OCI-M2 (cell line): ENCODE measurements at regions not wholly inside any gene's neighbourhood (a gene's known extent, or its start where the extent isn't known, plus 50 kb on each side); places are given as distances from the start of the nearest gene placed in this dataset.

Experiments
- DNase-seq: peaks from one replicate; lab custom pipeline; 2025; ENCODE audit not compliant: unreplicated experiment; lab: John Stamatoyannopoulos, UW

DNA sequence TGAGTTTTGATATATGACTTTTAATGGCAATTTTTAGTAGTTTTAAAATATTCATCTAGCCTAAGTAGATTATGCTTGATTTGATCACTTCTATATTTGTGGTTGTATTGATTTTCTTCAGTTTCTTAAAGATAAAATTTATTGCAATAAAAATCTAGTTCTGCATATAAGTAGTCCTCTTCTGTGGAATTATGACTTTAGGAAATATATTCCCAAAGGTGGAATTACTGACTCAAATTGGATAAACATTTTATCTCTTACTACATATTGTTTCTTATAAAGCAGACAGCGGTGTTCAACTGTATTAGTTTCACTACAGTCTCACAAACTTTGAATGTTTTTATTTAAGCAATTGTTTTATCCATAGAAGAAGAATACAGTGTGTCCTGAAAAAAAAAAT is 883.0 kb upstream of the SEMA6A start:
- no peak for DNase-seq

GRCh38 chr5:117456866-117457470 is 882.3 kb upstream of the SEMA6A start:
- no peak for DNase-seq

GRCh38 chr5:117455236-117456233 is 880.9 kb upstream of the SEMA6A start:
- DNase-seq = no peak

- no peak for DNase-seq
Observed at GRCh38 chr5:117454716-117455212, 880.1 kb upstream of the SEMA6A start.

DNA sequence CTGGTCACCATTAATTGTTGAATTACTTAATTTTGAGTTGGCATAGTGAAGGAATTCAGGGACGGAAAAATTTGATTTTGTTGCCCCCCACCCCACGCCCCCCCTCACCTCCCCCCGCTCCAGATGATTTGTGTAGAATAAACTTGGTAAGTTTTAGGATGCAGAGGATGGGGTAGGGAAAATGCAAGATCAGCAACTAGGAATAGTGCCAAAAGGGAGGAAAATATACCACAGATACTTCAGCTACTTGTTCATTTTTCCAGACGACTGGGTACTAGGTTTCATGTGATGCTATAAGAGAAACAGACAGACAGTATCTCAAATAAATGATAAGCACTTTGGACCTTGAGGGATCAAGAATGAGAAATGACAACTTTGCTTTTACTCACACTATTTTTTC is 862.2 kb upstream of the SEMA6A start:
- DNase-seq = no peak

- no peak for DNase-seq
Observed at GRCh38 chr5:117435203-117435602, 860.6 kb upstream of the SEMA6A start.

DNA sequence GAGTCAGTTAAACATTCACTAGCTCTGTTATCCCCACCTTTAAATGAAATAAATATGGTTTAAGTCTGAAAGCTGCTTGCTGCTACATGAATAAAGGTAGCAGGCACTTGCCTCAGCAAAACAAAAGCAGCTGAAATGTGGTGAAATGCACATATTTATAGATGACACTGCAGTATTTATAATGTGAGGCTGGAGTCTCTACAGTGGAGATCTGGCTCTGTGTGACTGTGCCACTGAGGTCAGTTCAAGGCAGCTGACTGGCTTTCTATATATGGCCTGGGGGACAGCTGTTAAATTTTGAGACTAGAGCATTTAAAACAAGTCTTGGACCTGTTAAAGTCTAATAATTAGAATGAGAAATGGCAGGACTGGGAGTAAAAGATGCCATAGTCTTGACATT is 859.6 kb upstream of the SEMA6A start:
- no peak for DNase-seq

DNA sequence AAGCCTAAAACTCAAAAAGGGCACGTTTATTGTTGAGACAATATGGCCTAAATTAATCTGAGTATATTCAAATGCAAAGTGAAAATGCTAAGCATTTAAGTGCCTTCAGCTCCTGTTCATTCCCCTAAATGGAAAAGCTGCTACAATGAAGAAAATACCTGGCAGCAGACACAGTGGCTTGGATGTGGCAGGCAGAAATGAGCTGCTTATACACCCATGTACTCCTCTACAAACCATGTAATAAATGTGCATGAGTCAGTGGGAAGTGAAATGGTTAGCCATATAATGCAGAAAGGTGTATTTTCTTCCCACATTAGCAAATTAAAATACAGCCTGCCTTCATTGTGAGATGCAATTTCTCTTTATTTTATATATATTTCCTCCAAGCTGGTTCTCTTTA is 859.2 kb upstream of the SEMA6A start:
- DNase-seq = no peak

- DNase-seq = no peak
Observed at GRCh38 chr5:117431091-117431490, 856.5 kb upstream of the SEMA6A start.

- no peak for DNase-seq
Observed at GRCh38 chr5:117425163-117425562, 850.5 kb upstream of the SEMA6A start.

GRCh38 chr5:117424559-117424958 is 849.9 kb upstream of the SEMA6A start:
- DNase-seq = no peak

GRCh38 chr5:117417501-117417900 is 842.9 kb upstream of the SEMA6A start:
- DNase-seq = no peak

- no peak for DNase-seq
Observed at GRCh38 chr5:117414926-117415325, 840.3 kb upstream of the SEMA6A start.

- DNase-seq = no peak
Observed at GRCh38 chr5:117411701-117412100, 837.1 kb upstream of the SEMA6A start.

DNA sequence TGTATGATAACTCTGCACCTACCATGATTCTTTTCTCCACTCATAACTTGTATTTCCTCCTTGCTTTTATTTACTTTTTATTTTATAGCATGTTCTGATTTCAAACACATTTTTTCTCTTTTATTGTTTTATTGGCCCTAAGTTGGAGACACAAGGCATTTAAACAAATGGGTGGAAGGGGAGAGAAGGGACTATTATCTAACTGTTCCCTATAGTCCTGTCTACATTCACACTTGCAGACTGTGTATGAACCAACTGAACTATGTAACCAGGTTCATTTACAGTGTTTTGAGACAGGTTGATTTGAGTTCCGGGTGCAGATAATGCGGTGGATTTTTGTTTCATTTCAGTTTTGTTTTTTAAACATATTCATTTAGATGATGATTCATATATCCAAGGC is 830.6 kb upstream of the SEMA6A start:
- no peak for DNase-seq

DNA sequence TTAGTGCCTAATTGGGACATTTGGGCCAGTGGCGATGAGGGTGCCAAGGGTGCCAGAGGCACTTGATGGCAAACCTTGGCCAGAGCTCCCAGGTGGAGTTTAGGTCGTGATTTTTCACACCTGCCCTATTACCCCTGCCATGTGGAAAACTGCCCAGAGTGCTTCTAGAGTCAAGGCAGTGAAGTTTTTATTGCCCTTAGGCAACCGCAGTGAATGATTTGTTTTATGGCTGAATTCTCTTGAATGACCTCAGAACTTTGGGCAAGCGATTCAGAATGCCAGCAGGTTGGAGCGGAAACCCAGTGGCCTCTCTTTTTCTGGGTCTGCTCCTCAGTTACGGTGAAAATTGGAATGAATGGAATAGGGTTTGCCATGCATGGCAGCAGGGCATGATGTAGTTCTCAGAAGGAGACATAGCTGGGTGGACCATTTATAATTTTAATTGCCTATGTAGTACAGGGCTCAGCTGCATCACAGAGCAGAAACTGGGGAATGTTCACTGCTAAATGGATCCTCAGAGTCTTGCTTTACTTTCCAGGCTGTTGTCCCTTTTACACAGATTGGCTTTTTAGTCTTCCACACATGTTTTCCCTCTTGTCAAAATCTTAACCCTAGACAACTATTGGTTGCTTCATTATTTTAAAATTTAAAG is 820.0 kb upstream of the SEMA6A start:
- DNase-seq = no peak

DNA sequence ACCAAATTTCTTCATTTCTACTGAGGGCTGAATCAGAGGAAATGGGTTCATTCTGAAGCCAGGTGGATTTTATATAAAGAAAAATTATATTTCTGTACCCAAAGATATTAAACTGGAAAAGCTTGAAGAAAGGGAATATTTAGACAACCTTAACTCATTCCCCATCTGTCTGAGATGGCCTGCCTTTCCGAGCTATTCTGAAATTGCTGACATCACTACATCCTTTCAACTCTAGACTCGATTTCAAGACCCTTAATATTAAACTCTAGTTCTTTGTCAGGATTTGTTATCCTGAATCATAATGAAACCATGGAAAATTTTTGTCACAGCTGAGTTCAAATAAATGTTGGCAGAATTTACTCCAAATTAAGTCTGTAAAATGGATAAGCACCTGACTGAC is 818.5 kb upstream of the SEMA6A start:
- no peak for DNase-seq

DNA sequence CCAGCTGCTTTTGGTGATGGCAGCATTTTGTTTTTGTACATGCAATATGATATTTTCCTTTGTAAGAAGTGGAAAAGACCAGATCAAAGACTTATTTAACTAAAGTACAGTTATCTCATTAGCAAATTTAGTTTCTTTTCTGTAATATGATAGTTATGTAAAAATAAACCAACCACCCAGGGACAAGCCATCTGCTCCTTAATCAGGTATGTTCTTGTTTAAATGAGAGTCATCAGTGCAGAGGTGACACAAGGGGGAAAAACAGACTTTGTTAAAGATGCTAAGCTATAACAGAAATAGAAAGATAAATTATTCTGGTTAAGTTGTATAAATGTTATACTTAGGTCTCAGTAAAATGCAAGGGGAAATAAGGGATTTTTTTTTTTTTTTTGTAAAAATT is 805.7 kb upstream of the SEMA6A start:
- no peak for DNase-seq

DNA sequence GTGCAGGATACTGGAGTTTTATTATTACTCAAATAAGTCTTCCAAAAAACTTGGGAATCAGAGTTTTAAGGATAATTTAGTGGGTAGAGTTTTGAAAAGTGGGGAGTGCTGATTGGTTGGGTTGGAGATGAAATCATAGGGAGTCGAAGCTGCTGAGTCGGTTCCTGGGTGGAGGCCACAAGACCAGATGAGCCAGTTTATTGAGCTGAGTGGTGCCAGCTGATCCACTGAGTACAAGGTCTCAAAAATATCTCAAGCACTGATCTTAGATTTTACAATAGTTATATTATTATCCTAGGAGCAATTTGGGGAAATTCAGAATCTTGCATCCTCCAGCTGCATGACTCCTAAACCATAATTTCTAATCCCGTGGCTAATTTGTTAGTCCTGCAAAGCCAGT is 804.9 kb upstream of the SEMA6A start:
- no peak for DNase-seq

DNA sequence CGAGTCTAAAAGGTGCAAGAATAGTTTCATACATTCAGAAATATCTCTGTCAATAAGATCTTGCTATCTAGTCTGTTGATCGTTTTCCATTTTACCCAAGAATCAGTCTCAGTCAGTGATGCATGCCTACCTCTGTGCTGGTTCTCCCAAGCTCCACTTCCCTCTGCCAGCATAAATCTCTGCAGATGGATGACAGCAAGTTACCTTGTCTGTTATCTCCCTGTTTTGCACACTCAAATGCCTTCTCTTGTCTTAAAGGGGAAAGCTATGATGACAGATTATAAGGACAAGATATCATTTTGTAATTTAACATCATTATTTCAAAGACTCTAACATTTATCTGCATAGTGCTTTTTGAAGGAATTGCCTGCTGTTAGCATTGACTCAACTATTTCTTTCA is 802.1 kb upstream of the SEMA6A start:
- DNase-seq = no peak

GRCh38 chr5:117359895-117360294 is 785.3 kb upstream of the SEMA6A start:
- DNase-seq = no peak

GRCh38 chr5:117357886-117358285 is 783.3 kb upstream of the SEMA6A start:
- no peak for DNase-seq
